H1 (cell line): ENCODE measurements at regions not wholly inside any gene's neighbourhood (a gene's known extent, or its start where the extent isn't known, plus 50 kb on each side); places are given as distances from the start of the nearest gene placed in this dataset.

Experiments
- CTCF ChIA-PET: fragments of 300-600 bp; sonication (Branson Sonifier 250); formaldehyde crosslinking; loops from one replicate; lab custom pipeline; 2021; ENCODE audit not compliant: partially characterized antibody; lab: Charles Lee
- POLR2A ChIA-PET: fragments of 300-600 bp; sonication (Branson Sonifier 250); formaldehyde crosslinking; loops from one replicate; lab custom pipeline; 2021; ENCODE audit warnings: inconsistent platforms; ENCODE audit not compliant: partially characterized antibody; lab: Charles Lee
- DNase-seq, 2 experiments: peaks; one replicate each; pipeline versions ENCODE4 v3.0.0 to v3.0.0-alpha.2; 2010 to 2022; ENCODE audit warnings: low spot score in 2 of 2, low read depth in 1 of 2, mixed read lengths in 1 of 2
- FAIRE-seq: peaks from 2 replicates; lab custom pipeline; 2011; peaks lifted over from hg19 to GRCh38; lab: Jason Lieb, UNC
- H2AFZ ChIP-seq: 2 replicates; pipeline ENCODE4 v1.8.1; 2012; ENCODE audit warnings: low read length, inconsistent platforms
- H2AK5ac ChIP-seq: 2 replicates; pipeline ENCODE4 v1.6.1; 2013; ENCODE audit warnings: low read depth, low read length
- H2BK120ac ChIP-seq: replicated peaks from 2 replicates; pipeline ENCODE3; 2013; ENCODE audit warnings: low read depth, low read length, inconsistent platforms
- H2BK12ac ChIP-seq: 2 replicates; pipeline ENCODE4 v1.6.1; 2013; ENCODE audit warnings: low read depth, low read length
- H2BK15ac ChIP-seq: 2 replicates; pipeline ENCODE4 v1.6.1; 2013; ENCODE audit warnings: low read length
- H2BK20ac ChIP-seq: 2 replicates; pipeline ENCODE4 v1.6.1; 2013; ENCODE audit warnings: low read length
- H2BK5ac ChIP-seq: 2 replicates; pipeline ENCODE4 v1.6.1; 2013; ENCODE audit warnings: low read depth, low read length
- H3K14ac ChIP-seq: 2 replicates; pipeline ENCODE4 v1.6.1; 2013; ENCODE audit warnings: inconsistent platforms; ENCODE audit not compliant: insufficient read length
- H3K18ac ChIP-seq: 2 replicates; pipeline ENCODE4 v1.6.1; 2013; ENCODE audit warnings: low read length; ENCODE audit errors: extremely low read depth
- H3K23ac ChIP-seq: 2 replicates; pipeline ENCODE4 v1.6.1; 2013; ENCODE audit warnings: inconsistent platforms; ENCODE audit not compliant: insufficient read length
- H3K23me2 ChIP-seq: 2 replicates; pipeline ENCODE4 v1.6.1; 2013; ENCODE audit warnings: low read depth, low read length
- H3K27ac ChIP-seq: 2 replicates; pipeline ENCODE4 v1.6.1; 2011; ENCODE audit warnings: low read depth, low read length, inconsistent platforms
- H3K27me3 ChIP-seq, 4 experiments: replicated peaks in 1 of 4; 1 replicate in 1 of 4; 2 replicates in 3 of 4; pipeline versions ENCODE4 v1.6.1 to v1.8.1; 2011 to 2013; ENCODE audit warnings: low read length in 3 of 4, mild to moderate bottlenecking in 3 of 4, inconsistent platforms in 2 of 4, mixed read lengths in 2 of 4, moderate library complexity in 1 of 4; ENCODE audit not compliant: control insufficient read depth in 3 of 4, insufficient read depth in 3 of 4; ENCODE audit errors: extremely low read depth in 1 of 4
- H3K36me3 ChIP-seq, 4 experiments: 2 replicates each; pipeline versions ENCODE4 v1.6.1 to v1.8.1; 2011 to 2013; ENCODE audit warnings: mild to moderate bottlenecking in 4 of 4, low read length in 3 of 4, moderate library complexity in 2 of 4, control low read depth in 1 of 4, inconsistent platforms in 1 of 4; ENCODE audit not compliant: insufficient read depth in 4 of 4, control insufficient read depth in 2 of 4
- H3K4ac ChIP-seq: replicated peaks from 2 replicates; pipeline ENCODE3; 2013; ENCODE audit warnings: low read length, low read depth, mixed read lengths, inconsistent platforms; ENCODE audit not compliant: insufficient read length
- H3K4me1 ChIP-seq, 4 experiments: replicated peaks in 1 of 4; 1 replicate in 1 of 4; 2 replicates in 3 of 4; pipeline versions ENCODE4 v1.6.1 to v1.8.1; 2011 to 2013; ENCODE audit warnings: low read length in 3 of 4, inconsistent platforms in 2 of 4, mixed read lengths in 1 of 4; ENCODE audit not compliant: insufficient read depth in 4 of 4, control insufficient read depth in 3 of 4
- H3K4me2 ChIP-seq, 2 experiments: 2 replicates each; pipeline versions ENCODE4 v1.6.1 to v1.8.1; 2011 to 2013; ENCODE audit warnings: low read depth in 2 of 2, low read length in 2 of 2, control low read depth in 1 of 2, inconsistent platforms in 1 of 2, mild to moderate bottlenecking in 1 of 2; ENCODE audit not compliant: insufficient read depth in 1 of 2
- H3K4me3 ChIP-seq, 4 experiments: fragments of 200-600, 300-600 bp in 1 of 4; sonication (generic), shearing (Covaris generic), sonication (Bioruptor Twin) in 1 of 4; 2 replicates each; pipeline versions ENCODE4 v1.5.1 to v1.8.1; 2011 to 2016; ENCODE audit warnings: low read length in 4 of 4, low read depth in 3 of 4, control low read depth in 2 of 4, inconsistent platforms in 2 of 4, mild to moderate bottlenecking in 2 of 4, mixed read lengths in 1 of 4, moderate library complexity in 1 of 4; ENCODE audit not compliant: insufficient read depth in 2 of 4; ENCODE audit errors: extremely low read depth in 1 of 4
- H3K56ac ChIP-seq: replicated peaks from 2 replicates; pipeline ENCODE3; 2013; ENCODE audit warnings: low read depth, mild to moderate bottlenecking, mixed read lengths, low read length, inconsistent platforms; ENCODE audit not compliant: insufficient read length
- H3K79me1 ChIP-seq: 2 replicates; pipeline ENCODE4 v1.6.1; 2013; ENCODE audit warnings: low read depth, low read length, control low read depth
- H3K79me2 ChIP-seq, 2 experiments: 2 replicates each; pipeline versions ENCODE4 v1.6.1 to v1.8.1; 2012 to 2013; ENCODE audit warnings: low read length in 2 of 2, mild to moderate bottlenecking in 2 of 2, inconsistent platforms in 1 of 2; ENCODE audit not compliant: insufficient read depth in 2 of 2, control insufficient read depth in 1 of 2
- H3K9ac ChIP-seq, 4 experiments: replicated peaks in 1 of 4; 1 replicate in 1 of 4; 2 replicates in 3 of 4; pipeline versions ENCODE4 v1.6.1 to v1.8.1; 2011 to 2013; ENCODE audit warnings: low read depth in 3 of 4, low read length in 3 of 4, control low read depth in 2 of 4, mild to moderate bottlenecking in 2 of 4, moderate library complexity in 2 of 4, inconsistent platforms in 1 of 4; ENCODE audit errors: extremely low read depth in 1 of 4
- H3K9me3 ChIP-seq, 2 experiments: 2 replicates each; pipeline versions ENCODE4 v1.6.1 to v1.8.1; 2012 to 2013; ENCODE audit warnings: mild to moderate bottlenecking in 2 of 2, moderate library complexity in 2 of 2, control low read depth in 1 of 2, inconsistent platforms in 1 of 2, low read depth in 1 of 2, low read length in 1 of 2, mixed read lengths in 1 of 2; ENCODE audit not compliant: insufficient read depth in 2 of 2
- H4K20me1 ChIP-seq, 2 experiments: replicated peaks in 1 of 2; 2 replicates each; pipeline versions ENCODE3 to v1.8.1; 2011 to 2013; ENCODE audit warnings: inconsistent platforms in 2 of 2, low read length in 2 of 2, mild to moderate bottlenecking in 1 of 2; ENCODE audit not compliant: insufficient read depth in 2 of 2, control insufficient read depth in 1 of 2
- H4K5ac ChIP-seq: 2 replicates; pipeline ENCODE4 v1.6.1; 2013; ENCODE audit warnings: low read length, low read depth, mixed read lengths, inconsistent platforms; ENCODE audit not compliant: insufficient read length
- H4K8ac ChIP-seq: 2 replicates; pipeline ENCODE4 v1.8.0; 2013; ENCODE audit warnings: mild to moderate bottlenecking, moderate library complexity, low read length, inconsistent platforms; ENCODE audit not compliant: insufficient read depth; ENCODE audit errors: extremely low read depth
- H4K91ac ChIP-seq: replicated peaks from 2 replicates; pipeline ENCODE3; 2013; ENCODE audit warnings: low read length, mixed read lengths, inconsistent platforms; ENCODE audit not compliant: insufficient read length
- BCL11A ChIP-seq, 2 experiments: IDR thresholded peaks; one replicate each; pipeline ENCODE4 v1.6.1; 2011; ENCODE audit warnings: low read depth in 2 of 2, low read length in 2 of 2, mild to moderate bottlenecking in 2 of 2
- BRCA1 ChIP-seq: IDR thresholded peaks from 2 replicates; pipeline ENCODE4 v1.6.1; 2012; ENCODE audit warnings: low read depth, low read length, improper control_type of control experiment
- CEBPB ChIP-seq: IDR thresholded peaks from 2 replicates; pipeline ENCODE4 v1.6.1; 2012; ENCODE audit warnings: low read depth, low read length
- E2F6 ChIP-seq: IDR thresholded peaks from 2 replicates; pipeline ENCODE4 v1.6.1; 2012; ENCODE audit warnings: inconsistent platforms
- GABPA ChIP-seq: IDR thresholded peaks from 2 replicates; pipeline ENCODE4 v1.6.1; 2011; ENCODE audit warnings: mild to moderate bottlenecking, low read length, moderate library complexity, borderline replicate concordance; ENCODE audit not compliant: insufficient read depth
- MAX ChIP-seq: IDR thresholded peaks from 2 replicates; pipeline ENCODE4 v1.6.1; 2012; ENCODE audit warnings: inconsistent platforms
- RFX5 ChIP-seq: IDR thresholded peaks from 2 replicates; pipeline ENCODE4 v1.6.1; 2011; ENCODE audit warnings: low read depth, low read length, improper control_type of control experiment, borderline replicate concordance
- SIRT6 ChIP-seq: IDR thresholded peaks from one replicate; pipeline ENCODE4 v1.7.1; 2012; ENCODE audit warnings: low read length, inconsistent platforms
- TCF12 ChIP-seq: IDR thresholded peaks from 2 replicates; pipeline ENCODE4 v1.6.1; 2011; ENCODE audit warnings: low read depth, mild to moderate bottlenecking, low read length
- USF2 ChIP-seq: IDR thresholded peaks from 2 replicates; pipeline ENCODE4 v1.6.1; 2011; ENCODE audit warnings: low read length, improper control_type of control experiment
- YY1 ChIP-seq: IDR thresholded peaks from 2 replicates; pipeline ENCODE4 v1.6.1; 2011; ENCODE audit warnings: low read depth, mild to moderate bottlenecking, low read length
- ZNF274 ChIP-seq: IDR thresholded peaks from 2 replicates; pipeline ENCODE4 v1.7.0; 2012; ENCODE audit warnings: low read length, borderline replicate concordance; ENCODE audit errors: extremely low read depth
- WGBS, 2 experiments: shearing (Covaris generic) in 1 of 2; methylation state at CpG; one replicate each; pipeline versions ENCODE4 v1.1.6 to v1.1.7; 2013 to 2015; ENCODE audit warnings: low lambda C conversion rate in 2 of 2, mixed read lengths in 2 of 2, inconsistent platforms in 1 of 2, low coverage in 1 of 2, missing lambda C conversion rate in 1 of 2; ENCODE audit not compliant: insufficient replicate concordance in 2 of 2, insufficient coverage in 1 of 2, insufficient read length in 1 of 2; ENCODE audit errors: extremely low coverage in 1 of 2, missing lambda C conversion rate in 1 of 2; 5-methylcytosine and 5-hydroxymethylcytosine counted together

- Histone ChIP-seq H3K9me3 (peaks cover 0 to 3% of the 10 kb centered on the region in 2 experiments; a peak in 1 of 4 replicates), H2BK120ac (no peak overlapping the region), H3K36me3 (no peaks in the 10 kb centered on the region), H2BK5ac (no peak overlapping the region), H4K91ac (no peak overlapping the region), H3K4ac (no peak overlapping the region), H3K79me1 (no peaks in the 10 kb centered on the region), H3K4me2 (no peak overlapping the region), H2BK12ac (no peak overlapping the region), H3K23me2 (peaks cover 6% of the 10 kb centered on the region; the same call in 1 of the 2 replicates), H4K5ac (no peak overlapping the region), H4K8ac (no peak overlapping the region), H3K4me3 (no peak overlapping the region), H3K4me1 (no peaks in the 10 kb centered on the region), H2BK15ac (no peak overlapping the region), H3K14ac (no peak overlapping the region), H2AK5ac (no peak overlapping the region), H2BK20ac (no peak overlapping the region), H3K27ac (no peak overlapping the region), H4K20me1 (no peaks in the 10 kb centered on the region), H3K9ac (no peak overlapping the region), H3K79me2 (no peaks in the 10 kb centered on the region), H3K23ac (no peak overlapping the region), H3K56ac (no peak overlapping the region), H2AFZ (no peak overlapping the region), H3K27me3 (no peaks in the 10 kb centered on the region)
- 94% methylated on average over 9 of the region's 9 CpGs; no CpG with 5 or more reads in 1 of the 2 experiments for WGBS, 2 experiments
- no peak for FAIRE-seq
- no peak for DNase-seq
- POLR2A ChIA-PET: no interaction called here
- CTCF ChIA-PET: interaction anchor here (0.9 to 4.9 kb wide), 3 partner anchors 18 to 263 kb away, joined by 3 to 22 read pairs (median 3); no protein-coding TSS in a partner anchor
- TF ChIP-seq GABPA (no peak), MAX (no peak), BCL11A (IDR thresholded peaks at IDR 0.05; ENCODE audit: low read depth in 2 of 2, low read length in 2 of 2) (no peak), YY1 (no peak), SIRT6 (no peak), TCF12 (no peak), ZNF274 (no peak), E2F6 (no peak), BRCA1 (no peak), USF2 (no peak), RFX5 (no peak), CEBPB (no peak)
- TF ChIP-seq, all 59 proteins: peak for 0
- H3K18ac ChIP-seq: no peak overlapping the region
Measured at GRCh38 chr3:194946091-194946490, 260.4 kb downstream of the FAM43A start.
